ENCODE measurements at regions not wholly inside any gene's neighbourhood (a gene's known extent, or its start where the extent isn't known, plus 50 kb on each side); places are given as distances from the start of the nearest gene placed in this dataset.

DNA sequence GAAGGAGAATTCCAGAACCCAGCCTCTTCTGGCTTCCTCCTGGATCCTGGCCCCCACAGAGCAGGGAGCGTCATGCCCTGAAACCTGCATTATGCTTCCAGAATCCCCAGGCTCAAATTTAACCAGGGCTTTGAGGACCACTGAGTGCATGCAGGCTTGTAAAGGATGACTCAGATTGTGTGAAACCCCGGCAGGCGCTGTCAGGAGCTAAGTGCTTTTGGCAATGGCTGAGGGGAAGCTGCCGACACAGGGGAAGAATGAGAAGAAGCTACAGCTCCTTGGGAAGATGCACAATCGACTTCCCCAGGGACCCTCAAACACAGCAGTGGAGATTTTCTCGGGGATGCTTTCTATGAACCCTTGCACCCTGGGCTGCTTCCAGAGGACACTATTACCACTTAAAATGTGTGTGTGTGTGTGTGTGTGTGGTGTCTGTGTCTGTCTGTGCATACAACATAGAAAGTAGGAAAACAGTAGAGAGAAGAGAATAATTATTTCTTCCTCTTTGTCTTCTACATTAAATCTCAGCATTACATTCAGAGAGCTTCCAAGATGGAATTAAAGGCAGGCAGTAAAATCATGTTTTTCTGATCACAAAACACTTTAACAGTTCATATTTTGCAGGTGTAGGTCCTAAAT, 183.5 kb upstream of the INHBA start:
- Mint-ChIP-seq H3K4me1 (ENCODE audit: low read depth, unreplicated experiment) (no peaks in the 10 kb centered on the region), H3K9me3 (ENCODE audit: unreplicated experiment) (no peaks in the 10 kb centered on the region), H3K27ac (ENCODE audit: unreplicated experiment) (no peak overlapping the region), H3K36me3 (ENCODE audit: insufficient read depth, unreplicated experiment) (no peaks in the 10 kb centered on the region), H3K4me3 (ENCODE audit: unreplicated experiment) (no peak overlapping the region), H3K27me3 (ENCODE audit: insufficient read depth, unreplicated experiment) (peaks cover 8% of the 10 kb centered on the region)
- intact Hi-C loops (cut with micrococcal nuclease; ENCODE audit: unreplicated experiment): no loop called here
- Histone ChIP-seq H3K9me3 (no peaks in the 10 kb centered on the region), H3K4me3 (ENCODE audit: low read depth, low read length) (no peak overlapping the region), H3K36me3 (ENCODE audit: control insufficient read depth, insufficient read depth, low read length) (no peaks in the 10 kb centered on the region), H3K4me1 (no peaks in the 10 kb centered on the region), H3K27me3 (replicated peaks; ENCODE audit: control insufficient read depth, insufficient read depth, low read length) (no peaks in the 10 kb centered on the region; the same call in 1 of the 2 replicates)
- DNase-seq: no peak
- ChIA-PET POLR2A (no interaction called here), CTCF (interaction anchor here (0.6 kb wide), 1 partner anchor 69 kb away, joined by 3 read pairs; no protein-coding TSS in a partner anchor)
- no TSS peak for BruUV-seq (replicated peaks)
- TF ChIP-seq, protein P1, sequence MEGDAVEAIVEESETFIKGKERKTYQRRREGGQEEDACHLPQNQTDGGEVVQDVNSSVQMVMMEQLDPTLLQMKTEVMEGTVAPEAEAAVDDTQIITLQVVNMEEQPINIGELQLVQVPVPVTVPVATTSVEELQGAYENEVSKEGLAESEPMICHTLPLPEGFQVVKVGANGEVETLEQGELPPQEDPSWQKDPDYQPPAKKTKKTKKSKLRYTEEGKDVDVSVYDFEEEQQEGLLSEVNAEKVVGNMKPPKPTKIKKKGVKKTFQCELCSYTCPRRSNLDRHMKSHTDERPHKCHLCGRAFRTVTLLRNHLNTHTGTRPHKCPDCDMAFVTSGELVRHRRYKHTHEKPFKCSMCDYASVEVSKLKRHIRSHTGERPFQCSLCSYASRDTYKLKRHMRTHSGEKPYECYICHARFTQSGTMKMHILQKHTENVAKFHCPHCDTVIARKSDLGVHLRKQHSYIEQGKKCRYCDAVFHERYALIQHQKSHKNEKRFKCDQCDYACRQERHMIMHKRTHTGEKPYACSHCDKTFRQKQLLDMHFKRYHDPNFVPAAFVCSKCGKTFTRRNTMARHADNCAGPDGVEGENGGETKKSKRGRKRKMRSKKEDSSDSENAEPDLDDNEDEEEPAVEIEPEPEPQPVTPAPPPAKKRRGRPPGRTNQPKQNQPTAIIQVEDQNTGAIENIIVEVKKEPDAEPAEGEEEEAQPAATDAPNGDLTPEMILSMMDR (IDR thresholded peaks at IDR 0.05; ENCODE audit: insufficient read depth in 1 of 2, low read depth in 1 of 2, low read length in 1 of 2, severe bottlenecking in 1 of 2, unreplicated experiment in 1 of 2): no peak

DNA sequence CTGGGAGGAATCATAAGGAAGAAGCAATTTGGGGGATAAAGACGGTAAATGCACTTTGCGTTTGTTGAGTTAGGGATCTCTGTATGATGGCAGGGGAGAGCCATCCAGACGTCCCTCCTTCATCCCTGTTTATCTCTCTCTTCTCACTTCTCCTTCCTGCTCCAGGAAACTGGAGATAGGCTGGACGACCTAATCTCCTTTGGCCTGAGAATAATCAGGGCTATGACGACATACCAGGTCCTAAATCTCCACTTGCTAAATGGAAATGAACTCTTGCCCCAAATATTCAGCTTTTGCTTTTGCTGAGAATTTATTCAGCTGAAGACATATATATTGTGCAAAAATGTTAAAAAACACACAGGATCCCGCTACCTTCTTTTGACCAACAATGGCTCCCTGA, 182.9 kb upstream of the INHBA start:
- intact Hi-C loops (cut with micrococcal nuclease; ENCODE audit: unreplicated experiment): no loop called here
- DNase-seq: no peak
- ChIA-PET CTCF (interaction anchor here (0.6 kb wide), 1 partner anchor 70 kb away, joined by 3 read pairs; no protein-coding TSS in a partner anchor), POLR2A (no interaction called here)
- BruUV-seq (replicated peaks): no TSS peak
- H3K27me3 ChIP-seq (replicated peaks; ENCODE audit: control insufficient read depth, insufficient read depth, low read length): no peaks in the 10 kb centered on the region; the same call in 1 of the 2 replicates
- H3K36me3 ChIP-seq (ENCODE audit: control insufficient read depth, insufficient read depth, low read length): no peaks in the 10 kb centered on the region
- TF ChIP-seq, protein P1 (IDR thresholded peaks at IDR 0.05; ENCODE audit: insufficient read depth in 1 of 2, low read depth in 1 of 2, low read length in 1 of 2, severe bottlenecking in 1 of 2, unreplicated experiment in 1 of 2): no peak
- Mint-ChIP-seq H3K9me3 (ENCODE audit: unreplicated experiment) (no peaks in the 10 kb centered on the region), H3K27ac (ENCODE audit: unreplicated experiment) (no peak overlapping the region), H3K4me1 (ENCODE audit: low read depth, unreplicated experiment) (no peaks in the 10 kb centered on the region), H3K36me3 (ENCODE audit: insufficient read depth, unreplicated experiment) (no peaks in the 10 kb centered on the region), H3K27me3 (ENCODE audit: insufficient read depth, unreplicated experiment) (peaks cover 6% of the 10 kb centered on the region), H3K4me3 (ENCODE audit: unreplicated experiment) (no peak overlapping the region)
- no peaks in the 10 kb centered on the region for H3K4me1 ChIP-seq
- no peaks in the 10 kb centered on the region for H3K9me3 ChIP-seq
- no peak overlapping the region for H3K4me3 ChIP-seq (ENCODE audit: low read depth, low read length)

DNA sequence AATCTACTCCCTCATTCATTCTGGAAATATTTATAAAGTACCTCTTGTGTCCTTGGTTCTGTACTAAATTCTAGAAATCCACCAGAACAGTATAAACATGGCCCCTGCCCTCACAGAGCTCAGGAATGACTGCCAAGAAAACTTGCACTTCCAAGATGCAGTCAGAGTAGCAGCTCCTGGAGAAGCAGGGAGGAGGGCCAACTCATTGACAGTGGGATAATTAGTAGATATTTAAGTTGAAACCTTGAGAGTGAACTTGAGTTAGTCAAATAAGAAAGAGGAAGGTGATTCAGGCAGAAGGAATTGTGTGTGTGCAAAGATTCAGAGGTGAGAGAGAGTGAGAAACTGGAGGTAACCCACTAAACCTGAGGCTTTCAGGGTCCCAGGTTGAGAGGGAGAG, 182.2 kb upstream of the INHBA start:
- POLR2A ChIA-PET: no interaction called here
- Histone ChIP-seq H3K9me3 (no peaks in the 10 kb centered on the region), H3K27me3 (replicated peaks; ENCODE audit: control insufficient read depth, insufficient read depth, low read length) (no peaks in the 10 kb centered on the region; the same call in 1 of the 2 replicates), H3K4me3 (ENCODE audit: low read depth, low read length) (no peak overlapping the region), H3K36me3 (ENCODE audit: control insufficient read depth, insufficient read depth, low read length) (no peaks in the 10 kb centered on the region), H3K4me1 (0 out of 2 replicates have a peak, but pooled peaks cover 1% of the 10 kb centered on the region)
- no TSS peak for BruUV-seq (replicated peaks)
- TF ChIP-seq, protein P1 (IDR thresholded peaks at IDR 0.05; ENCODE audit: insufficient read depth in 1 of 2, low read depth in 1 of 2, low read length in 1 of 2, severe bottlenecking in 1 of 2, unreplicated experiment in 1 of 2): no peak
- H3K36me3 Mint-ChIP-seq (ENCODE audit: insufficient read depth, unreplicated experiment): no peaks in the 10 kb centered on the region
- H3K9me3 Mint-ChIP-seq (ENCODE audit: unreplicated experiment): no peaks in the 10 kb centered on the region
- H3K27me3 Mint-ChIP-seq (ENCODE audit: insufficient read depth, unreplicated experiment): peaks cover 5% of the 10 kb centered on the region
- no peak overlapping the region for H3K27ac Mint-ChIP-seq (ENCODE audit: unreplicated experiment)
- peaks cover 1% of the 10 kb centered on the region for H3K4me1 Mint-ChIP-seq (ENCODE audit: low read depth, unreplicated experiment)
- no peak for DNase-seq
- intact Hi-C loops (cut with micrococcal nuclease; ENCODE audit: unreplicated experiment): no loop called here
- no peak overlapping the region for H3K4me3 Mint-ChIP-seq (ENCODE audit: unreplicated experiment)
- CTCF ChIA-PET: no interaction called here
